ENCODE measurements at regions not wholly inside any gene's neighbourhood (a gene's known extent, or its start where the extent isn't known, plus 50 kb on each side); places are given as distances from the start of the nearest gene placed in this dataset.
A peak's percentile ranks its signal among the peaks of the same experiment; 100 is the strongest.

- no peak overlapping the region for H3K4me3 ChIP-seq (replicated peaks; ENCODE audit: low read depth, low read length)
- DNase-seq (ENCODE audit: low read depth) = peak; percentile 49
- no peak for TF ChIP-seq CTCF (IDR thresholded peaks at IDR 0.05; ENCODE audit: low read length, missing control alignments)
Measured at GRCh38 chr2:220224691-220225543, 597.5 kb downstream of the SLC4A3 start.

GRCh38 chr2:220226076-220226475 lies 598.6 kb downstream of the SLC4A3 start:
- no peak for TF ChIP-seq CTCF (IDR thresholded peaks at IDR 0.05; ENCODE audit: low read length, missing control alignments)
- no peak for DNase-seq (ENCODE audit: low read depth)
- no peak overlapping the region for H3K4me3 ChIP-seq (replicated peaks; ENCODE audit: low read depth, low read length)

- no peak for TF ChIP-seq CTCF (IDR thresholded peaks at IDR 0.05; ENCODE audit: low read length, missing control alignments)
- DNase-seq (ENCODE audit: low read depth) = no peak
- H3K4me3 ChIP-seq (replicated peaks; ENCODE audit: low read depth, low read length) = no peak overlapping the region
Measured at GRCh38 chr2:220226546-220226945, 599.1 kb downstream of the SLC4A3 start.

- peak; percentile 32 for DNase-seq (ENCODE audit: low read depth)
- TF ChIP-seq CTCF (IDR thresholded peaks at IDR 0.05; ENCODE audit: low read length, missing control alignments) = no peak
- H3K4me3 ChIP-seq (replicated peaks; ENCODE audit: low read depth, low read length) = no peak overlapping the region
Measured at GRCh38 chr2:220227266-220227920, 600.0 kb downstream of the SLC4A3 start.

GRCh38 chr2:220228310-220229006 lies 601.0 kb downstream of the SLC4A3 start:
- peak; percentile 90 for DNase-seq (ENCODE audit: low read depth)
- no peak for TF ChIP-seq CTCF (IDR thresholded peaks at IDR 0.05; ENCODE audit: low read length, missing control alignments)
- H3K4me3 ChIP-seq (replicated peaks; ENCODE audit: low read depth, low read length) = no peak overlapping the region

GRCh38 chr2:220240641-220241040 lies 613.2 kb downstream of the SLC4A3 start:
- DNase-seq (ENCODE audit: low read depth) = no peak
- no peak for TF ChIP-seq CTCF (IDR thresholded peaks at IDR 0.05; ENCODE audit: low read length, missing control alignments)

More at GRCh38 chr2:220240641-220241040, 613.2 kb downstream of the SLC4A3 start:
- H3K4me3 ChIP-seq (replicated peaks; ENCODE audit: low read depth, low read length) = no peak overlapping the region
